Omental fat pad (tissue), 3 donors: ENCODE measurements at regions not wholly inside any gene's neighbourhood (a gene's known extent, or its start where the extent isn't known, plus 50 kb on each side); places are given as distances from the start of the nearest gene placed in this dataset.
A peak's percentile ranks its signal among the peaks of the same experiment; 100 is the strongest.

Experiments used
- ATAC-seq: fragments of 150-250 bp; one replicate; pipeline ENCODE4 v1.9.1; 2016; ENCODE audit warnings: mild to moderate bottlenecking, moderate library complexity; ENCODE audit not compliant: low FRiP score
- DNase-seq: peaks from one replicate; pipeline ENCODE4 v3.0.0-alpha.2; 2019; ENCODE audit warnings: low spot score
- CTCF ChIP-seq, 3 donors: fragments of 450-650 bp; IDR thresholded peaks; one replicate each; pipeline ENCODE4 v1.5.1; 2016 to 2017; ENCODE audit warnings: antibody characterized with exemption in 3 of 3, mild to moderate bottlenecking in 3 of 3, moderate library complexity in 2 of 3

- ATAC-seq (no peak), DNase-seq (no peak)
- no peak for TF ChIP-seq CTCF (IDR thresholded peaks at IDR 0.05)
These were observed 140.6 kb upstream of the CXADR start for GRCh38 chr21:17372200-17372599.

- TF ChIP-seq CTCF (IDR thresholded peaks at IDR 0.05): no peak
- no peak for ATAC-seq
- no peak for DNase-seq
These were observed 126.3 kb upstream of the CXADR start for GRCh38 chr21:17386498-17386897.

- peak in 1 of 3 donors; percentile 51 for TF ChIP-seq CTCF (IDR thresholded peaks at IDR 0.05)
- ATAC-seq (no peak), DNase-seq (peak; percentile 35)
These were observed 125.7 kb upstream of the CXADR start for GRCh38 chr21:17387030-17387617.

- DNase-seq (no peak), ATAC-seq (no peak)
- no peak for TF ChIP-seq CTCF (IDR thresholded peaks at IDR 0.05)
These were observed 124.6 kb upstream of the CXADR start for GRCh38 chr21:17388226-17388625.

- TF ChIP-seq CTCF (IDR thresholded peaks at IDR 0.05): no peak
- DNase-seq (no peak), ATAC-seq (no peak)
These were observed 123.5 kb upstream of the CXADR start for GRCh38 chr21:17389311-17389710.

GRCh38 chr21:17390569-17390968, 122.3 kb upstream of the CXADR start:
- ATAC-seq (no peak), DNase-seq (no peak)
- TF ChIP-seq CTCF (IDR thresholded peaks at IDR 0.05): no peak

- no peak for ATAC-seq
- no peak for DNase-seq
- no peak for TF ChIP-seq CTCF (IDR thresholded peaks at IDR 0.05)
These were observed 121.0 kb upstream of the CXADR start for GRCh38 chr21:17391811-17392340.
